Stimulated activated CD8-positive, alpha-beta memory T cell treated with anti-CD3 and anti-CD28 coated beads, Interleukin-4, amount 100 ng/mL, for 48 hours (primary cell): ENCODE measurements at regions not wholly inside any gene's neighbourhood (a gene's known extent, or its start where the extent isn't known, plus 50 kb on each side); places are given as distances from the start of the nearest gene placed in this dataset.

Source experiments
- DNase-seq: peaks from one replicate; pipeline ENCODE4 v3.0.0-alpha.2; 2020

DNA sequence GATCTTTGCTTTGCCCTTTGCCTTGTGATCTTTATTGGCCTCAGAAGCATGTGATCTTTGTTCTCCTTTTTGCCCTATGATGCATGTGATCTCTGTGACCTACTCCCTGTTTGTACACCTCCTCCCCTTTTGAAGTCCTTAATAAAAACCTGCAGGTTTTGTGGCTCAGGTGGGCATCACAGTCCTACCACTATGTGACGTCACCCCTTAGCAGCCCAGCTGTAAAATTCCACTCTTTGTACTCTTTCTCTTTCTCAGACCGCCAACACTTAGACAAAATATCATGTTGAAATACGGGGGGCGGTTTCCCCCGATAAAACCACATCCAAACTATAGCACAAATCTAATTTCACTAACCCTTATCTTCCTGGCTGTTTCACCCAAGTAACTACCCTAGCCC is 76.7 kb upstream of the RAPGEF4 start:
- DNase-seq = no peak

DNA sequence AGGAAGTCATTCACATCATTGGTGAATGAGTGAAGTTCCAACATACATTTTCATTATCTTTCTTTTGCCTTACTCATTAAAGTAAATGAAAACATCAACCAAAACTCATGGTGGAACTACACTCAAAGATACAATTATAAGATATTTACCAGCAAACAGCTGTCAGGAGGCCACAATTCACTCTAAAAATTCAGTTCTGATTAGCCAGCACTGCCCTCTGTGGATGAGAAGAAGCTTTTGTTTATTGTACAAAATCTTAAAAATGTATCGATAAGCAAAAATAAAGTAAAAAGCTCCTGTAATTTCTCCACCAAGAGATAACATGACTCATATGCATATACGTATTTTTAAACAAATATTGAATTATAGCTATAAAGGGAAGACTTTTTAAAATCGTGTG is 73.5 kb upstream of the RAPGEF4 start:
- no peak for DNase-seq

DNA sequence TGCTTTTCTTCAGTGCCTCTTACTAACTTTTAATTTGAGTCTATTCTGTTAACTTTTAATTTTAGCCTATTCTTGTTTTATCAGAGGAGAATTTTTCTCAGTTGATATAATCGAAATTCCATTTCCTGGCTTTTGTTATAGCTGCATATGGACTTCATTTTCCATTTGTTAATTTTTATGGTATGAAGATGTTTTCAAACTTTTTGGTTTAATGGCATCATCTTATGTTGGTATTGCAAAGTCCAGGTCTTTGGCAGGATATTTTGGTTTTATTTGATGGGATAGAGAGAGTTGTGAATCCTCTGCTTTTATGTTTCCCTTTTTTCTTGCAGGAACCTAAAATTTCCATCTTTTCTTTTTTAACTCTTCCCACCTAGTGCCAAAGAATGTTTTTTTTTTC is 70.9 kb upstream of the RAPGEF4 start:
- no peak for DNase-seq

DNA sequence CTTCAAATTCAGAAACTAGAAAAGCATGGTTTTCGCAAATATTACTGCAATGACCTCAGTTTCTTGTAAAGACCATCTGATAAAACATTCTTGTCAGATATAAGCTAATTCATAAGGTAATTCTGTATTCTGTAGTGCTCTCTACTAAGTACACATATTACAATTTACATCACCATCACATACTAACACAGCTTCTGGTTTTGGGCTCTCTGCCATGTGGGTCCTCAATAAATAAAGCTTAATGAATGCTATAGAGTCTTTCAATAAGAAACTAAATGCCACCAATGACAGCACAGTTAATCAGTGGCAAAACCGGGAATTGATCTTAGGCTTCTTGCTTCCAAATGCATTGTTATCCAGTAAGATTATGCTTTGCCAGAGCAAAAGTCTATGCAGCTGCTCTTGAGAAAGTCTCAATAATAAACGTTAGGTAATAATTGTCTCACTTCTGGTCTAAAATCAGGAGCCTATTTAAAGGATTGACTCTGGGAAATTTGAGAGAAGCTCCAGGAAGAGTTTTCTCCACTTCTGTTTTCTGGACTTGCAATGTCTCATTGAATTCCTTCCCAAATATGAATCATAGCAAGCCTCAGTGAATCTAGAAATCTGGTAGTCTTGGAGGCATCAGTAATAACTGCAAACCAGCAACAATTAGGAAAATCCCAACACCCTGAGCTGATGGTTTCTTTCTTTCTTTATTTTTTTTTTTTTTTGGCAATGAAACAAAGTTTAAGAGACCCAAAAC is 67.9 kb upstream of the RAPGEF4 start:
- no peak for DNase-seq

DNA sequence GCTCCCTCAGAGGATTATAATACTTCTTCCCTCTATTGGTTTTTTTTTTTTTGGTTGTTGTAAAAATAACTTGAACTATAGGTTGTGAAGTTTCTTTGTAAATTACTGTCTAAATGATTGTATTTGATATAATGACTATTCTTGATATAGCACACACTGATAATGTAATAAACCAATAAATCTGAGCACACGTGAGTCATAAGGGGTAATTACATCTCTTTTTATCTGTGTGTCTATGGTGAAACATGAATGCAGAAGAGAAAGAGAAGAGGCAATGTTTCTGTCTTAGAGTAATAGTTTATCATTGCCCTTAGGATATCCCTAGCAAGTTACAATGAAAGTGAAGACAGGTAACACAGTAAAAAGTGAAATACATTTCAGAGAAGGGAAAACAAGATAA is 64.1 kb upstream of the RAPGEF4 start:
- no peak for DNase-seq

DNA sequence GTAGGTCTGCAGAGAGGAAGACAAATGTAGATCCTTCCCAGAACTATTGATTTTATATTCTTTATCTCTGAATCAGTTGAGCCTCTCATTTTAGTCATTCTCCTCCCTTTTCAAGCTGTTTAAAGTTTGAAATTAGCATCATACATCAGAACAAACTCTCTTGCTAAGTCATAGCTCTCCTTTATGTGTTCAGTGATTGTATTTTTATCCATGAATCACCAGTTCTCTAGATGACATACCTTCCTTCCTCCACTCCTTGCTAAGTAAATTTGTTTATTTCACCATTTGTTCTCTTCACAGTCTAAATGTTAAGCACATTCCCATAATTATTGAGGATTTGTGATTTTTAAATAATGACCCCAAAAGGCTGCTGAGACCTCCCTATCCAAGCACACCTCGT is 63.5 kb upstream of the RAPGEF4 start:
- DNase-seq = no peak

DNA sequence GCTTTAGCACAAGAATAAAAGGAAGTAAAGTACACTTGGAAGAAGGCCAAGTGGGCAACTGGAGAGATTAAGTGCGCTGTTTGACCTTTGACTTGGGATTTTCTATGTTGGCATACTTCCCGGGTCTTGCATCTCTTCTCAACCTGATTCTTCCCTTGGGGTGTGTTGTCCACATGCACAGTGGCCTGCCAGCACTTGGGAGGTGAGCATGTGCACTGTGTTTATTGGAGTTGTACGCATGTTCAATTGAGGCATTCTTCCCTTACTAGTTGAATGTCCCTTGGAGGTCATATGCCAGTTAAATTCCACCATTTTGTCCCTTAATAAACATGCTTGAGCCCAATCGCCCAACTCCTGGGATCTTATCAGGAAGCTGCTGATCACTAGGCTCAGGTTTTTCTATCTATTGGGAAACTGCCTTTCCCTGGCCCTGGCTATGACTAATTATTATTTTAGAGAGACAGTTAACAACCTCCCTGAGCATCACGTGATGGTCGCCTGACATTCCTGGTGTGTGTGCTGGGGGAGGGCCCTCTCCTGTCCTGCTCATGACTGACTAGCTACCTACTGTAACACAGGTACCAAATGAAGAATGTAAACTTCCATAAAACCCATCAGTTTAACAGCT is 62.5 kb upstream of the RAPGEF4 start:
- DNase-seq = no peak

DNA sequence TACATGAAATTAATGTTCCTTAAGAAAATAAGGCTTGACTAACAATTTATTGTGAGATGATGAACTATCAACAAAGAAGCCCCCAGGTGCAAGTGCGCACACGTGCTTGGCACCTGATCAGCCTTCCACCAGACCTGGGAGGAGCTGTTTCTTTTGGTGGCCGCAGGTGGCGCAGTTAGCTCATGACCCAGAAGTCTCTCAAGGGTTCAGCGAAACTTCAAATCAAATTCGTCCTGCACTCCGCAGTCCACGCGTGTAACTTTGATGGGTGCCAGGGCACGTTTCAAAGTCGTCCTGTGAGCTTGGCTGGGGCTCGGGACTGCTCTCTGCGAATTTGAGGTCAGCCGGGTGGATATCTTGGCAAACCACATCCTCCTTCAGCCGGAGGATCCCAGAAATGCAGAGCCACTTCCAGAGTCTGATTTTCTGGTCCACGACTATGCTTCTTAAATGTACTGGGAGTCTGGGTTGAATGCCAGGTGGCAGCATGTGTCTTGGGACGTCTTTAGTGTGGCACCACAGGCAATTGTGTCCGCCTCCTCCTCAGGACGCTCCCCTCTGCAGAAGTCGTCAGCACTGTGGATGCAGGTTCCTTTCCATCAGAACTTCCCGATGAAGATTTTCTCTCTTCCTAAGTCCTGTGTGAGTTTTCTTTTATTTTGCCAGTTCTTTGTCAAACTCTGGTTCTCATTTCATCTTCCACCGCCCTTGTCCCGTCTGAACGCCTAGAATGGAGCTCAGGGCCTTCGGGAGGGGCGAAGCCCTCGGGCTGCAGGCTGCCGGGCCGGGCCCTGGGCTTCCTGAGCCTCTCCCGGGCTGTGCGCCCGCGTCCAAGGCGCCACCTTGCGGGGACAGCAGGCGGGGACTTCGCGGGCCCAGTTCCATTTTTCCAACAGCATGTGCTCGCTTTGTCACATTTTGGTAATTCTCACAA is 61.3 kb upstream of the RAPGEF4 start:
- peak; percentile 61 for DNase-seq

DNA sequence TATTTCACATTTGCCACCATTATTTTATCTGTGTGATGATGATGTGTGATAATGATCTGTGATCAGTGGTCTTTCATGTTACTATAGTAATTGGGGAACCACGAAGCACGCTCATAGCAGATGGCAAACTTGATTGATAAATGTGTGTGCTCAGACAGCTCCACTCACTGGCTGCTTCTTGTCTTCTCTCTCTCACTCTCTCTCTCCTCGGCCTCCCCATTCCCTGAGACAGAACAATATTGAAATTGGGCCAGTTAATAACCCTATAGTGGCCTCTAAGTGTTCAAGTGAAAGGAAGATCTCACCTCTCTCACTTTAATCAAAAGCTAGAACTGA is 60.7 kb upstream of the RAPGEF4 start:
- DNase-seq = no peak

DNA sequence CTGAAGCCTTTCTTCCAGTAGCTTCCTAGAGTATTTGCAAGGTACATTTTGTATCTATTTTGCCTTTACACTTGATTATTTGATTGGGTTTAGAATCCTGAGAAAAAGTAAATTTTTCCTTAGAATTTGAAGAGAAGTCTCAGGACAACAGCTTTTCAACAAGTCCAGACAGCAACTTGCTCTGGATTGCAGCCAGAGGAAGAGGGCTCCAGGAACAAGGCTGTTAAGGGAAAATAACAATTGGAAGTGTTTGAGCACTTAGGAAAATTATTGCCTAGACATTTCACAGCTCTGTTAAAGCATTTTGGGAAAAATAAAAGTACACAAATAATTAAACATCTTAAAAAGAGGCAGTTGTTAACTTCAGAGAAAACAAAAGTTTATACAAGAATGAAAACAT is 58.3 kb upstream of the RAPGEF4 start:
- DNase-seq = no peak

DNA sequence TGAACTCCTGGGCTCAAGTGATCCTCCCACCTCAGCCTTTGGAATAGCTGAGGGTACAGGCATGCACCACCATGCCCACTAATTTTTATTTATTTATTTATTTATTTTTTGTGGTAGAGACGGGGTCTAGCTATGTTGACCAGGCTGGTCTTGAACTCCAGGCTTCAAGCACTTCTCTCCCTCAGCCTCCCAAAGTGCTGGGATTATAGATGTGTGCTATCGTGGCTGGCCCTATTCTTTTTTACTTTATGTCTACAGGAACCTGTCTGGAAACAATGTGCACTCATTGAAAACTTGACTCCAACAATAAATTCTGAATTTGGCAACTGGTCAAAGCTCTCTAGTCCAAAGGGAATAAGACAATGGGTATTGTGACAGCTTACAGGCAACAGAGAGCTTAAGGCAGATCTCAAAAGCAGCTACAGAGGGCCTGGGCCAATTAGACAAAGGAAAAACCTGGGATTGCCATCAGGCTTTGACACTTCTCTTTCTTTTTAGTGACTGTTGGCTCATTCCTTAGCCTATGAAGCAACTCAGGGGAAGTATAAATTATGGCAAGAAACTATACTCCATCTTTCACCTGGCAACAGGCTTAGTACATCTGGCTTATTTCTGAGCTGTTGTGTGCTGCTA is 55.1 kb upstream of the RAPGEF4 start:
- DNase-seq = no peak

DNA sequence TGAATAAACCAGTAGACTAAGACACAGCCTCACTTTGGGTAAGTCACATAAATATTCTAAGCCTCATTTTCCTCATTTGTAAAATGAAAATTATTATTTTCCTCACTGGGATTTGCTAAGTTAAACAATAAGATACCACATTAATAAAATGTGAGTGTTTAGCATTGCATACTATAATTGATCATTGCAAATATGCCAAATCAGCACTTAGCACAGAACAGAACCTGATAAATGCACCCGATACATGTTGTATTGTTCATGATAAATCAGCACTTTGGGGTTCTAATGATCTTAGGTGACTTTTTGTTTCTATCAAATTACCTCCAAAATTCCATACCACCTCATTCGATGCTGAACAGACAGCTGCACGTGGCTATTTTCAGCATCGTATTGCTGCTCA is 50.2 kb upstream of the RAPGEF4 start:
- DNase-seq = no peak
